ENCODE measurements at regions not wholly inside any gene's neighbourhood (a gene's known extent, or its start where the extent isn't known, plus 50 kb on each side); places are given as distances from the start of the nearest gene placed in this dataset.
A peak's percentile ranks its signal among the peaks of the same experiment; 100 is the strongest.

DNA sequence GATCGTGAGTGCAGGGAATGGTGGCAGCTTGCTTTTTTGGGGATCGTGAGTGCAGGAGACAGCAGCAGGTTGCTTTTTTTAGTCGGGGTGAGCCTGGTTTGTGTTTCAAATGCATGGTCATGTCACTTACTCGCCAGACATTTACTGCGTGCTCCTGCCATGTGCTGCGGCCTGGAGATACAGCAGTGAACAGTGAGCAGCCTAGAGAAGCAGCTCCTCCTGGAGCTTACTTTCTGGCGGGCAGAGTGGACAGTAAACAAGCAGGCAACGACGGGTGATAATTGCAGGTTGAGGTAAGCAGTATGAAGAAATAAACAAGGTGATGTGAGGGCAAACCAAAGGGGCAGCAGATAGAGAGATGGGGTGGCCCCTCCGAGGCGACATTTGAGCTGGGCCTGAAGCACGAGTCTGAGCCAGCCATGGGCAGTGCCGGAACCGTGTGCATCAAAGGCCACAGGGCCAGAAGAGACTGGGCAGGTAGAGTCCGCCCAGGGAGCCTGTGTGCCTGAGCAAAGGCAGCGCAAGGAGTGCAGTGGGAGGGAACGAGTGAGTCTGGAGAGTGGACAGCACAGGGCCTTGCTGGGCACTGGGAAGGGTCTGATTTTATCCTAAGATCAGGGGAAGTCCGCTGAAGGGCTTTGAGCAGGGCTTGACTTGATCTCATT is 57.3 kb upstream of the RASA2 start:
- in situ Hi-C loops (cut with MboI; ENCODE audit: low sequenced_read_pairs in 4 of 4) = no loop called here
- peak overlapping the region; percentile 82 to 96 (median 95) for H3K27ac ChIP-seq
- no peaks in the 10 kb centered on the region for H3K36me3 ChIP-seq
- H3K9me3 ChIP-seq = no peaks in the 10 kb centered on the region
- intact Hi-C loops (cut with DNase I; ENCODE audit: low total_unique reads) = loop anchor here (1.0 to 10.0 kb wide), 2 partner anchors 18 to 195 kb away; partner anchors contain the start of gene PXYLP1
- peaks cover 58 to 87% of the 10 kb centered on the region in 2 donors for H3K4me1 ChIP-seq
- DNase-seq (peak; percentile 66 to 82), ATAC-seq (peak; percentile 58 to 59)
- peak overlapping the region in 3 of 4 donors; percentile 26 to 65 (median 52) for H3K4me3 ChIP-seq
- no peaks in the 10 kb centered on the region for H3K27me3 ChIP-seq
- TF ChIP-seq POLR2A (IDR thresholded peaks at IDR 0.05) = peak; percentile 76 to 78
- TF ChIP-seq, protein P1, sequence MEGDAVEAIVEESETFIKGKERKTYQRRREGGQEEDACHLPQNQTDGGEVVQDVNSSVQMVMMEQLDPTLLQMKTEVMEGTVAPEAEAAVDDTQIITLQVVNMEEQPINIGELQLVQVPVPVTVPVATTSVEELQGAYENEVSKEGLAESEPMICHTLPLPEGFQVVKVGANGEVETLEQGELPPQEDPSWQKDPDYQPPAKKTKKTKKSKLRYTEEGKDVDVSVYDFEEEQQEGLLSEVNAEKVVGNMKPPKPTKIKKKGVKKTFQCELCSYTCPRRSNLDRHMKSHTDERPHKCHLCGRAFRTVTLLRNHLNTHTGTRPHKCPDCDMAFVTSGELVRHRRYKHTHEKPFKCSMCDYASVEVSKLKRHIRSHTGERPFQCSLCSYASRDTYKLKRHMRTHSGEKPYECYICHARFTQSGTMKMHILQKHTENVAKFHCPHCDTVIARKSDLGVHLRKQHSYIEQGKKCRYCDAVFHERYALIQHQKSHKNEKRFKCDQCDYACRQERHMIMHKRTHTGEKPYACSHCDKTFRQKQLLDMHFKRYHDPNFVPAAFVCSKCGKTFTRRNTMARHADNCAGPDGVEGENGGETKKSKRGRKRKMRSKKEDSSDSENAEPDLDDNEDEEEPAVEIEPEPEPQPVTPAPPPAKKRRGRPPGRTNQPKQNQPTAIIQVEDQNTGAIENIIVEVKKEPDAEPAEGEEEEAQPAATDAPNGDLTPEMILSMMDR (IDR thresholded peaks at IDR 0.05 in 4 of 5, conservative IDR thresholded peaks at IDR 0.05 in 1 of 5) = no peak

DNA sequence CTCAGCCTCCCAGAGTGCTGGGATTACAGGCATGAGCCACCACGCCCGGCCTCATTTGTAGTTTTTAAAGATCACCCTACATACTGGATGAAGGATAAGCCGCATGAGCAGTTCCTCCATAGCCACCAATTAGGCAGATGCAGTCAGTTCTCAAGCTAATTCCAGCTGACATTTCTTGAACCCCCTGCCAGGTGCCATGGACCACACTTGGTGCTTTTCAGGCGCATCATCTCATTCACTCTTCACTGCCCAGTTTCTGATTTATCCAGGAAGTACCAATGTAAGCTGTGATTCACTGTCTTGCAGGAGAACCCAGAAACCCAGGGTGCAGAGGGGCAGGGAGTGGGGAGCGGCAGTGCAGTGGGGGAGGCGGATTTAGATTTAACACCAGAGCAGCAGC is 56.5 kb upstream of the RASA2 start:
- in situ Hi-C loops (cut with MboI; ENCODE audit: low sequenced_read_pairs in 4 of 4) (no loop called here), intact Hi-C loops (cut with DNase I; ENCODE audit: low total_unique reads) (loop anchor here (10.0 kb wide), 1 partner anchor 196 kb away; the partner anchor contains the start of gene PXYLP1)
- peak overlapping the region; percentile 82 to 96 (median 95) for H3K27ac ChIP-seq
- peak overlapping the region; percentile 26 to 65 (median 48) for H3K4me3 ChIP-seq
- H3K9me3 ChIP-seq = no peaks in the 10 kb centered on the region
- H3K27me3 ChIP-seq = no peaks in the 10 kb centered on the region
- peaks cover 58 to 80% of the 10 kb centered on the region in 2 donors for H3K4me1 ChIP-seq
- no peak for TF ChIP-seq POLR2A (IDR thresholded peaks at IDR 0.05)
- TF ChIP-seq, protein P1 (IDR thresholded peaks at IDR 0.05 in 4 of 5, conservative IDR thresholded peaks at IDR 0.05 in 1 of 5) = no peak
- no peak for DNase-seq
- H3K36me3 ChIP-seq = no peaks in the 10 kb centered on the region
- no peak for ATAC-seq

DNA sequence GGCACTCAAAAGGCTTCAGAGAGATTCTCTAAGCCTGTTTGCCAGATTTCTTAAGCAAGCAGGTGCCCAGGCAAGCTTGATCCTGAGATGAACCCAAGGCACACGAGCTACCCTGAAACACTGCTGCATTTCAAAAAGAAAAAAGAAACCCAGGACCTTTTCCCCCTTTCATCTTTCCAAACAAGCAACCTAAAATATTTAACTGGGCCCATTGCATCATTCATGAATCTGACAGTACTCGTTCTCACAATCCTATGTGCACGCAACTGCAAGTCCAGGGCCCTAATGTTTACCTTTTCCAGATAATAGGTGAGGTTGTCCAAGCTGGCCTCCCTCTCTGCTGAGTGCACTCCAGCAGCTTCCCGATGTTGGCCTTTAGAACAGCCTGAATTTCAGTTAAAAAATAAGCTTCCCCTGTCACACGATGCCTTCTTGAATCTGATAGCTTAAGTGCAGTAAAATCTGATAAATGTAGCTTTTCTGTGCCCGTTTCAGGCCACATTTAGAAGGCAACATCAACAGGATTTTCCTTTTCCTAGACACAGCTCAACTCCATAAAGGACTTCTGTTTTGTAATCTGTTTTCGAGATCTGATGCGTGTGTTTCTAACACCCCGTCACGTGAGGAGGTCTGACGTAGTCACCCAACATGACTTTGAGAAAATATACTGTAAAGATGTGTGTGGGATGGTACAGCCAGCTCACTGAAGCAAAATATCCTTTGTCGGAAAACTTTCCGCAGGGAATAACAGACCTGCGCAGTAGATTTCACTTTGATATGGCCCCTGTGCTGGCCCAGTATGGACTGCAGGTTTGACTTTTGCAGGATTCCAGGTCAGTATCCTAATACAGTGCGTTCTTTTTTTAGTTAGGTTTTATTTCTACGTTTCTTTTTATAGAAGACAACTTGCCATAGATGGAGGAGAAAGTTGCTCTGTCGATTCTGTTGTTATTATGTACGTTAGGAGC is 55.1 kb upstream of the RASA2 start:
- in situ Hi-C loops (cut with MboI; ENCODE audit: low sequenced_read_pairs in 4 of 4) = no loop called here
- peak; percentile 77 to 82 for DNase-seq
- peak; percentile 74 to 75 for ATAC-seq

DNA sequence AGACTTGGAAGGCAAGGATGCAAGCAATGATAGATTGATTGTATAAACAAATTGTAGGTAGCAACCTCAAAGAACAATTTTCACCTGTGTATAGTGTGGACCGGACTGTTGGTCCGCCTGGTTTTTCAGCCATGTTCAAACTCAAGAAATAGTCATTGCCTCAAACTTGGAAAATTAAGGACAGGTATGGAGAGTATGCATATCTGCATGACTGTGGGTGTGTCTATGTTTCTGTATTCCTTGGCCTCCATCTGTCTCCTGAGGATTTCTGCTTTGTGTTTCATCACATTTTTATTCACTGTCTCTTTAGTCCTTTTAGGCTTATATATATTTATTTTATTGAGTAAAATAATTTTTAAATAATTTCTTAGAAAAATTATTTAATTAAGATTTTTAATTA is 53.9 kb upstream of the RASA2 start:
- in situ Hi-C loops (cut with MboI; ENCODE audit: low sequenced_read_pairs in 4 of 4) (no loop called here), intact Hi-C loops (cut with DNase I; ENCODE audit: low total_unique reads) (loop anchor here (1.0 to 10.0 kb wide), 3 partner anchors 23 to 198 kb away; partner anchors contain the start of gene PXYLP1)
- peak overlapping the region; percentile 82 to 96 (median 95) for H3K27ac ChIP-seq
- ATAC-seq (no peak), DNase-seq (no peak)
- H3K9me3 ChIP-seq = no peaks in the 10 kb centered on the region
- H3K4me1 ChIP-seq = peaks cover 37 to 55% of the 10 kb centered on the region in 2 donors
- H3K27me3 ChIP-seq = no peaks in the 10 kb centered on the region
- peak overlapping the region; percentile 43 to 65 (median 57) for H3K4me3 ChIP-seq
- H3K36me3 ChIP-seq = no peaks in the 10 kb centered on the region
- TF ChIP-seq, protein P1 (IDR thresholded peaks at IDR 0.05 in 4 of 5, conservative IDR thresholded peaks at IDR 0.05 in 1 of 5) = no peak
- no peak for TF ChIP-seq POLR2A (IDR thresholded peaks at IDR 0.05)

More for the DNA sequence above, 55.1 kb upstream of the RASA2 start:
- H3K4me1 ChIP-seq = peaks cover 49 to 67% of the 10 kb centered on the region in 2 donors
- TF ChIP-seq POLR2A (IDR thresholded peaks at IDR 0.05) = peak; percentile 72 to 76
- TF ChIP-seq, protein P1 (IDR thresholded peaks at IDR 0.05 in 4 of 5, conservative IDR thresholded peaks at IDR 0.05 in 1 of 5) = no peak
- H3K27ac ChIP-seq = peak overlapping the region; percentile 82 to 96 (median 95)
- peak overlapping the region; percentile 43 to 65 (median 57) for H3K4me3 ChIP-seq
- no peaks in the 10 kb centered on the region for H3K36me3 ChIP-seq
- no peaks in the 10 kb centered on the region for H3K9me3 ChIP-seq
- intact Hi-C loops (cut with DNase I; ENCODE audit: low total_unique reads) = loop anchor here (1.0 to 10.0 kb wide), 3 partner anchors 21 to 197 kb away; partner anchors contain the start of gene PXYLP1
- H3K27me3 ChIP-seq = no peaks in the 10 kb centered on the region

Data from gastrocnemius medialis (tissue), 4 donors.